HG02840 (cell line): ENCODE measurements at regions not wholly inside any gene's neighbourhood (a gene's known extent, or its start where the extent isn't known, plus 50 kb on each side); places are given as distances from the start of the nearest gene placed in this dataset.
"Not testable (repeated sequence)": the region's sequence is repeated elsewhere in the genome, so short reads cannot be mapped to it uniquely, and the experiment has no call there.

Experiments used
- ATAC-seq: cut with Tn5 transposase; IDR thresholded peaks from one replicate; pipeline ENCODE4 v1.9.1; 2021; ENCODE audit warnings: mild to moderate bottlenecking, moderate library complexity, moderate number of reproducible peaks; ENCODE audit not compliant: unreplicated experiment, low FRiP score

DNA sequence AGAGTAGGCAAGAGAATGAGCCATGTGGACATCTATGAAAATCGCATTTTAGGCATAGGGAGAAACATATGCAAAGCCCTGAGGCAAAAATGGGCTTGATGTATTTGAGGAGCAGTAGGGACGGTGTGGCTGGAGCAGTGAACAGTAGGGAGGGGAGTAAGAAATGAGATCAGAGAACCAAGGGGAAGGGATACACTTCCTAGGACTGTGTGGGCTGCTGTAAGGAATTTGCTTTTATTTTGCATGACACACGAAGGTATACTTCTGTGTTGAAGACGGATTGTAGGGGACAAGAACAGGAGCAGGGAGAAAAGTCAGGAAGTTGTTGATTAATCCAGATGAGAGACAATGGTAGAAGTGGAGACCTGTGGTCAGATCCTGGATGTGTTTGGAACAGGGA is 572.1 kb downstream of the JRKL start:
- no peak for ATAC-seq

DNA sequence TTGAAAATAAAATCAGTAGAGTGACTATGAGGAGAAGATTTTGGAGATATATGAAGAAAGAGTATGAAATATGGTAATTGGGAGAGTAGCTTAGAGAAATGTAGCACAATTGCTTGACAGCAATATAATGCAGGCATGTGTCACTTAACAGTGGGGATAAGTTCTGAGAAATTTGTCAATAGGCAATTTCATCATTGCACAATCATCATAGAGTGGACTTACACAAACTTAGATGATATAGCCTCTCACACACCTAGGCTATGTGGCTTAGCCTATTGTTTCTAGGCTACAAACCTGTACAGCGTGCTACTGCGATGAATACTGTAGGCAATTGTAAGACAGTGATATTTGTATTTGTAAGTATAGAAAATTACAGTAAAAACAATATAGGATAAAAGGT is 573.6 kb downstream of the JRKL start:
- no peak for ATAC-seq

DNA sequence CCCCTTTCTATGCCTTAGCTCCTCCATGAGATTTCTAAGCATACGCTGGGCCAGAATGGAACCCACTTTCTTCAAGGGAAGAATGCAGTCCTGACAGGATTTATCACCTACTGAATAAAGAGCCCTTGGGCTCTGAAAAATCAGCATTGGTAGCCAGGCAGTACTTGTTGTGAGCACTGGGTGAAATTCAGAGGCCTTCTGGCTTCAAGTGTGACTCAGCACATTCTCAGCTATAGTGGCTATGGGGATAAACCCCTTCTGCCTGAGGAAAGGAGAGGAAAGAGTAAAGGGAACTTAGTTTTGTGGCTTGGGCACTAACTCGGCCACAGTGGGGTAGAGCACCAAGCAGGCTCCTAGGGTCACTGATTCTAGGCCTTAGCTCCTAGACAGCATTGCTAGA is 574.8 kb downstream of the JRKL start:
- no peak for ATAC-seq

DNA sequence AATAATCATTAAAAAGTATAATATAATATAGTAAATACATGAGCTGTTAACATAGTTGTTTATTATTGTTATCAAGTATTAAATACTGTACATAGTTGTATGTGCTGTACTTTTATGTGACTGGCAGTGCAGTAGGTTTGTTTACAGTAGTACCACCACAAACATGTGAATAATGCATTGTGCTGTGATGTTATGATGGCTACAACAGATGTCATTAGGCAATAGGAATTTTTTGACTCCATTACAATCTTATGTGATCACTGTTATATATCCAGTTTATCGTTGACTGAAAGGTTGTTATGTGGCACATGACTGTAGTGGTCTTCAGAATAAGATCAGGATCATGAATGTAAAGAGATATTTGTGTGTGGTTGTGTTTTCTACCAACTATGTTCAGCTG is 577.8 kb downstream of the JRKL start:
- ATAC-seq = no peak

DNA sequence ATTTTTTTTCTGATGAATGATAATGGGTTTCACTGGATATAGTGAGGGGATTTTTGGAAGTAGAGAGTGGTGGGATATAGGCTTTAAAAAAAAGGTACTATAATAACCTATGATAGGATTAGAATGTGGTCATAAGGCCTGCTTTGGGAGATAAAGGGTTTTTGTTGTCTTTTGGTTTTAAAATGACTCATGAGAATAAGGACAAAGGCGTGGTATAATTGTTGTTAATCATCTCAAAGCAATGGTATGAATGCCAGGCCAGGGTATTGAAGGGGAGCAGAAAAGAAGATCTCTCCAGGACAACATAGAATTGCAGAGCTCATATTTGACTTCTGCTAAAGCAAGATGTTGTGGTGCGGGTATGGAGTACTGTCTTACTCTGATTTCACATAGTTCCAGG is 579.4 kb downstream of the JRKL start:
- no peak for ATAC-seq

DNA sequence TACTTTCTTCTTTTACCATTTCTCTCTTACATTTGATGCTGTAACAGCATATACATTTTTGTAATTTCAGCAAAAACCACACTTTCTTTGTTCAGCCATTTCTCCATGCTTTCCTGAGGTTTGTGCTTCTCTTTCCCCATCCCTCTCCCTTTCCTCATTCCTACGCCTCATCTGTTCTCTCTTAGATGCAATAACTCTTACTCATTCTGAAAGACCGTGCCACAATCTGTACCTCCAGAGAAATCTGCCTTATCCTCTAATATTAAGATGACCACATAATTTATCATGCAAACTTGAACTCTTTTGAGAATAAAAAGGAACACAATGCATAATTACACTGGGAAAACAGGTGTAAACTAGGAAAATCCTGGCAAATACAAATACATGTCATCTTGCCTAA is 588.9 kb downstream of the JRKL start:
- ATAC-seq = no peak

DNA sequence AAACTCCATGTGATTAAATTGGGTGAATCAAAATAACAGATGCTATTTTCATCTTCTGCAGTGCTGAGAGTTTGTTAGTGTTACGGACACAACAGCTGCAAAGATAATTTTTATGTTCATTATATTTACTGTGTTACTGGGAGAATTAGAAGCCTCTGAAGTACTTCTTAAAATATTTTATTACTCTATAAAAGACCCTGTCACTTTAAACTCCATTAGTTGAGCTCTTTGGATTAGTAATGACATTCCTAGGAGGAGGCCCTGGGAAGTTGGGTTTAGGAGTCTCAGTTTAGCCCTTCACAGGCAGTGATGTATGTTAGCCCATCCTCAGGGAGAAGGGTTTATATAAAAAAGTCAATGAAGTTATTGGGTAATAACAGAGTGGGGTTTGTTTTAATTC is 596.7 kb downstream of the JRKL start:
- no peak for ATAC-seq

DNA sequence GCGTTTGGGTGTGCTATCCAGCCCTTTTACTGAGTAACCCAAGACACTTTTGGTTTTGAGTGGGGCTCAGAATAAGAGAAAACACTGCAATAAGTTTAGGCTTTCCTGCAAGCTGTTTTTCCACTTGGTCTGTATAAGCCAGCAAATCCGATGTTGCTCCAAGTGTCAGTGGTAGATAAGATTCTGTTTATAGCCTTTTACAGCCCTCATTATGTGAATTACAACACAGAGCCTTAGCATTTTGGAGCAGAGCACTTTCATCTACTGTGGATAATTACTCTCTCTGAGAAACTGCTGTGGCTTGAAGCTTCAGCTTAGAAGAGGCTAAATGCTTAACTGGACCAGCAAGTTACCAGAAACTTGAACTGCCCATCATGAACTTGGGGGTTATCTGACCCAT is 601.1 kb downstream of the JRKL start:
- ATAC-seq = no peak

DNA sequence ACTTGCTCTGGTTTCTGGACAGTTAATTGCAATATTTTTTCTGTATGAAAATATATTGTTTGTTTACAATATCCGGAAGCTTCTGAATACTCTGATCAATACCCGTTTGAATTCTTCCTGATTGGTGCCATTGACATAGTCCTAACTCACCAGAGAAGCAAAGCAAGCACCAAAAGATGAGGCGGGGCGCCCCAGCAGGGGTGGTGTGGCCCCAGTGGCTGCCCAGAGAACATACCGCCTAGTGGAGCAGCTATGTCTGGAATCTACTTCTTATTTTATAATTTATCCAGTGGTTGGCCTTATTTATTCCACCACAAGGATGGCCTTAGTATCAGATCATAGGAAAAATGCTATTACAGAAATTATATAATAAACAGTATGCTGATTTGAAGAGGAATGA is 610.7 kb downstream of the JRKL start:
- no peak for ATAC-seq

DNA sequence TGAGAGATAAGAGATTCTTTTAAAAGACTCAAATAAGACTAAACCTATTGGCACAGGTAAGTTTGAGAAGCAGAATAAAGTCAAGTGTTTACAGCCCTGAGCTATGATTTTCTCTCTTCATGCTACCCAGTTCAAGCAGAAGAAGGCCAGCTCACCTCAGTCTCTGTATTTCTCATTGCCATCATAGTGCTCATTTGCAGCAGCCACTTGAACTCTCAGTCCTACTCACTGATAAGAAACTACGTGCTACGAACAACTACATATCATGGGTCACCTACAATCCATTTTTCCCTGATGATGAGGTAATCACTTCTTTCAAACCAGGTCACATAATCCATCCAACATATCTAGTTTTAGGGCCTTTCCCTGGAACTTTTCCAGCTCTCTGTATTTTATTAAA is 617.5 kb downstream of the JRKL start:
- no peak for ATAC-seq

DNA sequence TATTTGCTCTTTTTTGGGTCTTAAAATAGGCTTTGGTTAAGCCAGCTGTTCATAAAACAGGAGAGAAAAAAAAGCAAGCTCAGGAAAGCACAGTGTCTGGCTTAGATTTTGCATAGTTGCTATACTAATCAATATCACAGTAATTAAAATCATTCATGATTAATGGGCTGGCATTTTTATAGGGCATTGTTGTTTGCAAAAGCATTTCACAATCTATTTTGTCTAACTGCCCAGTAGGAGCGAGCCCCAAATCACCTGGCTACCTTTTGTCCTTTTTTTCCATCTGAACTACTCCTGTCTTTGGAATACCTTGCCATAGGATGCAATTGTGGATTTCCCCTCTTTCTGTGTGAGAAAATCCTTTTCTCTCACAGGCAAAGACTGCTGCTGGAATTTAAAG is 619.8 kb downstream of the JRKL start:
- no peak for ATAC-seq

DNA sequence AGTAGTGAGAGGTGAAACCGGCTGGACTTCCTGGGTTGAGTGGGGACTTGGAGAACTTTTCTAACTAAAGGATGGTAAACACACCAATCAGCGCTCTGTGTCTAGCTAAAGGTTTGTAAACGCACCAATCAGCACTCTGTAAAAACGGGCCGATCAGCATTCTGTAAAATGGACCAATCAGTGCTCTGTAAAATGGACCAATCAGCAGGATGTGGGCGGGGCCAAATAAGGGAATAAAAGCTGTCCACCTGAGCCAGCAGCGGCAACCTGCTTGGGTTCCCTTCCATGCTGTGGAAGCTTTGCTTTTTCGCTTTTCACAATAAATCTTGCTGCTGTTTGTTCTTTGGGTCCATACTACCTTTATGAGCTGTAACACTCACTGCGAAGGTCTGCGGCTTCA is 621.2 kb downstream of the JRKL start:
- not testable (repeated sequence) for ATAC-seq

DNA sequence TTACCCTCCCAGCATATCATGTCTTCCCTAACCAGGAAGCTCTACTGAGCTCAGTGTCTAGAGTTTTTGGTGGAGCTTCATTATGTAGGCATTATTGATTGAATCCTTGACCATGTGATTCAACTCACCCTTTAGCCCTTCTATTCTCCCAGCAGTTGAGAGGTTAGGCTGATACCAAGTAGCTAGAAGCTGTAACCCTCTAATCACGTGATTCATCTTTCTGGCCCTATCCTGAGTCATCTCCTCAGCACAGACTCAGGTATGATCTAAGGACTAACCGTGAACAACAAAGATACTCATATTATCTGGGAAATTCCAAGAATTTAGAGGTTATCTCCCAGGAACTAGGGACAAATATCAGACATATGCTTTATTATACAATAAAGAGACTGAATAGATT is 625.5 kb downstream of the JRKL start:
- no peak for ATAC-seq

DNA sequence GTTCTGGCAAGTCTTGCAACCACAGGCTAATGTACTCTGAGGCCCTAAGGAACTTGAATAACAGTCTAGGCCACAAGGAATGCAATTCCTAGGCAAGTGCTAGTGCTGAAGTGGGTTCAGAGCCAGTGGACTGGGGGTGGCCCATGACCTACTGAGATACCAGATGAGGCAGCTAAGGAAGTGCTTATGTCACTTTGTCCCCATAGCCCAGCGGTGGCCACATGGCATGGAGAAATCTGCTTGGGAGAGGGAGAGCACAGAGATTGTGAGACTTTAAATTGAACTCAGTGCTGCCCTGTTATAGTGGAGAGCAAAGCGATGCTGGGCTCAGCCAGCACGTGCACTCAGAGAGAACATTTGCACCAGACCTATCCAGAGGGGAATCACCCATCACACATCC is 629.5 kb downstream of the JRKL start:
- ATAC-seq = no peak

DNA sequence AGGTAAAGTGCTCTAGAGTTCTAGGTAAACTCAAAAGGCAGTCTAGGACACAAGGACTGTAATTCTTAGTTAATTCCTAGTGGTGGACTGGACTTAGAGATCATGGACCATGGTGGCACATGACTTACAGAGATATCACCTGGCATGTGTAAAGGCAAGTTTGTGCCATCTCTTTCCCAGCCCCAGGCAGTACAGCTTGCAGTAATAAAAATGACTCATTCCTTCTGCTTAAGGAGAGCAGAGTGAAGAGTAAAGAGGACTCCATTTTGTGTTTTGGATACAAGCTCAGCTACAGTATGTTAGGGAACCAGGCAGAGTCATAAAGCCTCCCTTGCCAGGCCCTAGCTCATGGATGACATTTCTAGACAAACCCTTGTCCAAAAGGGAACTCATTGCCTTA is 629.9 kb downstream of the JRKL start:
- no peak for ATAC-seq

DNA sequence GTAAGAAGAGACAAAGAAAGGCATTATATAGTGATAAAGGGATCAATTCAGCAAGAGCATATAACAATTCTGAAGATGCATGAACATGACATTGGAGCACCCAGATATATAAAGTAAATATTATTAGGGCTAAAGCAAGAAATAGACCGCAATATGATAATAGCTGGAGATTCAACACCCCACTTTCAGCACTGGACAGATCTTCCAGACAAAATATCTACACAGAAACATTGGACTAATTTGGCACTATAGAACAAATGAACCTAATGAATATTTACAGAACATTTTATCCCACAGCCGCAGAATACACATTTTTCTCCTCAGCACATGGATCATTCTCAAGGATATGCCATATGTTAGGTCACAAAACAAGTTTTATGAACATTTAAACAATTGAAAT is 633.1 kb downstream of the JRKL start:
- no peak for ATAC-seq

DNA sequence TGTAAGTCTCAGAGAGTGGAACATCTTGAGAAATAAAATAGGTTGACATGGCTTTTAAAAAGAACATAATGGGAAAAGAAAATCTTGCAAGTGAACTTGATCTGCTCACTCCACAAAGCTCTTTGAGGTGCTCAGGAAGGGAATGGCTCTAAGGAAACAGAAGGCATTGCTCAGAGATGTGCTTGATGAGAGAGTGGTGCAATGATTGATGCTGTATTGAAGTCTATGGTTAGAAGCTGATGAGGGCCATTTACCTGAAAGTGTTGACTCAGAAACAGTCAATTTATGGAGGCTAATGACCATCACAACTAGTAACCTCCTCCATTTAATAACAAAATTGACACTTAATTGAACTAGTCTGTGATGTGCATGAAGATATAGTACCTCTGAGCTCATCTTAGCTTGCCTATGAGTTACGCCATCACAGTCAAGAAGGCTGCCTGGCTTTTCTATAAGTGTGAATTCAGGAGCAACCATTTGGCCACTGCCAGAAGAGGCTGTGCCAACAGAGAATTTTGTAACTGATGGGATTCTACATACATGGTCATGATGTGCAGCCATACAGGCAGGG is 639.1 kb downstream of the JRKL start:
- ATAC-seq = no peak

DNA sequence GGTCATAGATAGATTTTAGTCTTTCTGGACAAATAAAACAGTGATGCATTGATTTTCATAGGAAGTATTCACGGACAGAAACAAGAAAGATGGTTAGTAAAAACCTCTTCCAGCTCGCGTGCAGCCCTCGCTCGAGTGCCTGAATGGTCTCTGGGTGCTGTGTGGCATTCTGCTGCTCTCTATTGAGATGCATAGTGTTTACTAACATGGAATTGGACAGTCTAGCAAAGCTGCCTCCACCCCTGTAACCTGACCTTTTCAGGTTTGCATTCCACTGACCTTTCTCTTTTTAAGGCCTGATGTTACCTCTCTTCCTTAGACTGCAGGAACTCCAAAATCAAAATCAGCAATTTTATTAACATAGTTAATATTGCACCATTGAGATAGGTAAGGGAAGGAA is 643.4 kb downstream of the JRKL start:
- ATAC-seq = no peak

DNA sequence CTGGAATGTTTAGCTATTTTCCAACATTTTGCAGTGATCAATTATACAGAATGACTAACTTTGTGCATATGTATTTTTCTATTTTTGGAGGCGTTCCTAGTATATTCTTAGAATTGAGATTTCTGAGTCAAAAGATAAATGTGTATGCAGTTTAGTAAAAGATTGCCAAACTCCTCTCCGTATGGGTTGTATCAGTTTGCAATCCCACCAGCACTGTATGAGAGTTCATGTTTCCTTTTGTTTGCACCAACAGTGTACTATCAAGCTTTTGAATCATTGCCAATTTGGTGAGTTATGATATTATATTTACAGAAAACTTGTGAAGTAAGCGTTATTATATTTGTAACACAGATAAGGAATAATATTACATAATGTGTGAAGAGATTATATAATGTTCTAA is 658.7 kb downstream of the JRKL start:
- ATAC-seq = no peak

DNA sequence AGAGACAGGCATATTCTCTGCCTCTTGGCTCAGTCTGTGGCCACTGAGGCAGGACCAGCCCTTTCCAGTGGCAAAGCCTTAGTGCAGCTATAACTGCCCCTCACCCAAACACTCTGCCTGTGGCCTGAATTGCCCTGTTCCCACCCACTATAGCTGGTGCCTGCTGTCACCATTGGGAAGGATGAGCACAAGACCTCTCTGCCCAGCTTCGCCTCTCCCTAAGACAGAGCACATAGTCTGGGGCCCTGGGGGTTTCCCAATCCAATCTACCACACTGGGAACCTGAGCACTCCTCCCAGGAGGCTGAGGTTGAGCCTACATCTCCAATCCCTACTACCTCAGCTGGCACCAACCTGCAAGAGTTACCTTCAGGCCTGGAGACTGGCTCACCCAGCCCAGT is 670.4 kb downstream of the JRKL start:
- no peak for ATAC-seq

DNA sequence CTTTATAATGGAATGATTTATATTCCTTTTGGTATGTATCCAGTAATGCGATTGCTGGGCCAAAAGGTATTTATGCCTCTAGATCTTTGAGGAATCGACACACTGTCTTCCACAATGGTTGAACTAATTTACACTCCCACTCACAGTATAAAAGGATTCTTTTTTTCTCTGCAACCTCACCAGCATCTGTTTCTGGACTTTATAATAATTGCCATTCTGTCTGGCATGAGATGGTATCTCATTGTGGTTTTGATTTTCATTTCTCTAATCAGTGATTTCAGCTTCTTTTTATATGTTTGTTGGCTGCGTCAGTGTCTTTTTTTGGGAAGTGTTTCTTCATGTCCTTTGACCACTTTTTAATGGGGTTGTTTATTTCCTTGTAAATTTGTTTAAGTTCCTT is 679.3 kb downstream of the JRKL start:
- ATAC-seq = no peak

DNA sequence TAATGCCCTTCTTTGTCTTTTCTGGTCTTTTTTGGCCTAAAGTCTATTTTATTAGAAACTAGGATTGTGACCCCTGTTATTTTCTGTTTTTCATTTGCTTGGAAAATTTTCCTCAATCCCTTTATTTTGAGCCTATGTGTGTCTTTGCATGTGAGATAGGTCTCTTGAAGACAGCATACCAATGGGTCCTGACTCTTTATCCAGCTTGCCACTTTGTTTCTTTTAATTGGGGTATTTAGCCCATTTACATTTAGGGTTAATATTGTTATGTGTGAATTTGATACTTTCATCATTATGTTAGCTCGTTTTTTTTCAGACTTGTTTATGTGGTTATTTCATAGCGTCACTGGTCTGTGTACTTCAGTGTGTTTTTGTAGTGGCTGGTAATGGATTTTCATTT is 682.6 kb downstream of the JRKL start:
- ATAC-seq = no peak

DNA sequence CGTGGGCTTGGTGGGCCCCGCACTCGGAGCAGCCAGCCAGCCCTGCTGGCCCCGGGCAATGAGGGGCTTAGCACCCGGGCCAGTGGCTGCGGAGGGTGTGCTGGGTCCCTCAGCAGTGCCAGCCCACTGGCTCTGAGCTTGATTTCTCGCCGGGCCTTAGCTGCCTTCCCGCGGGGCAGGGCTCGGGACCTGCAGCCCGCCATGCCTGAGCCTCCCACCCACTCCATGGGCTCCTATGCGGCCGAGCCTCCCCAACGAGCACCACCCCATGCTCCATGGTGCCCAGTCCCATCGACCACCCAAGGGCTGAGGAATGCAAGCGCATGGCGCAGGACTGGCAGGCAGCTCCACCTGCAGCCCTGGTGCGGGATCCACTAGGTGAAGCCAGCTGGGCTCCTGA is 686.9 kb downstream of the JRKL start:
- ATAC-seq = not testable (repeated sequence)
